Mesenchymal stem cell (in vitro differentiated cells and primary cell): ENCODE measurements at regions not wholly inside any gene's neighbourhood (a gene's known extent, or its start where the extent isn't known, plus 50 kb on each side); places are given as distances from the start of the nearest gene placed in this dataset.

Experiments
- DNase-seq: peaks from one replicate; pipeline ENCODE4 v3.0.0-alpha.2; 2013
- H2AFZ ChIP-seq: one replicate; pipeline ENCODE4 v1.6.1; 2013; ENCODE audit warnings: low read depth, mild to moderate bottlenecking, control low read depth, inconsistent platforms, low read length, moderate library complexity
- H2AK5ac ChIP-seq: 2 replicates; pipeline ENCODE4 v1.6.1; 2013; ENCODE audit warnings: low read length, moderate library complexity, mild to moderate bottlenecking, inconsistent platforms; ENCODE audit not compliant: severe bottlenecking
- H2BK120ac ChIP-seq: one replicate; pipeline ENCODE4 v1.6.1; 2013; ENCODE audit warnings: low read depth, mild to moderate bottlenecking, inconsistent platforms, low read length, moderate library complexity
- H2BK12ac ChIP-seq, 2 experiments: one replicate each; pipeline ENCODE4 v1.6.1; 2013; ENCODE audit warnings: inconsistent platforms in 2 of 2, low read length in 2 of 2, mild to moderate bottlenecking in 2 of 2, moderate library complexity in 2 of 2, control low read depth in 1 of 2
- H2BK15ac ChIP-seq: one replicate; pipeline ENCODE4 v1.6.1; 2013; ENCODE audit warnings: mild to moderate bottlenecking, low read depth, inconsistent platforms; ENCODE audit not compliant: poor library complexity, severe bottlenecking
- H2BK5ac ChIP-seq: 2 replicates; pipeline ENCODE4 v1.6.1; 2013; ENCODE audit warnings: low read depth, mild to moderate bottlenecking, low read length, control low read depth, inconsistent platforms; ENCODE audit not compliant: poor library complexity, severe bottlenecking
- H3K14ac ChIP-seq, 2 experiments: one replicate each; pipeline ENCODE4 v1.6.1; 2013; ENCODE audit warnings: inconsistent platforms in 2 of 2, low read length in 2 of 2, control low read depth in 1 of 2, mild to moderate bottlenecking in 1 of 2, moderate library complexity in 1 of 2
- H3K18ac ChIP-seq, 2 experiments: one replicate each; pipeline ENCODE4 v1.6.1; 2013; ENCODE audit warnings: inconsistent platforms in 2 of 2, low read length in 2 of 2, control low read depth in 1 of 2, low read depth in 1 of 2, mild to moderate bottlenecking in 1 of 2
- H3K23ac ChIP-seq, 2 experiments: one replicate each; pipeline ENCODE4 v1.6.1; 2013; ENCODE audit warnings: inconsistent platforms in 2 of 2, low read length in 2 of 2, mild to moderate bottlenecking in 2 of 2, moderate library complexity in 2 of 2, control low read depth in 1 of 2
- H3K27ac ChIP-seq: 2 replicates; pipeline ENCODE4 v1.5.1; 2013; ENCODE audit warnings: mild to moderate bottlenecking, moderate library complexity, low read length, control low read depth, inconsistent platforms; ENCODE audit not compliant: poor library complexity, severe bottlenecking
- H3K27me3 ChIP-seq, 2 experiments: 2 replicates each; pipeline versions ENCODE4 v1.6.1 to v1.7.0; 2013; ENCODE audit warnings: low read length in 2 of 2, mild to moderate bottlenecking in 2 of 2, moderate library complexity in 2 of 2, control low read depth in 1 of 2, inconsistent platforms in 1 of 2; ENCODE audit not compliant: control insufficient read depth in 1 of 2, insufficient read depth in 1 of 2
- H3K36me3 ChIP-seq, 2 experiments: 2 replicates each; pipeline versions ENCODE4 v1.6.1 to v1.7.0; 2013; ENCODE audit warnings: low read length in 2 of 2, control low read depth in 1 of 2, inconsistent platforms in 1 of 2, low read depth in 1 of 2, mild to moderate bottlenecking in 1 of 2; ENCODE audit not compliant: insufficient read depth in 2 of 2, control insufficient read depth in 1 of 2
- H3K4ac ChIP-seq, 2 experiments: one replicate each; pipeline ENCODE4 v1.6.1; 2013; ENCODE audit warnings: inconsistent platforms in 2 of 2, low read length in 2 of 2, mild to moderate bottlenecking in 2 of 2, moderate library complexity in 2 of 2, control low read depth in 1 of 2, low read depth in 1 of 2
- H3K4me1 ChIP-seq: 2 replicates; pipeline ENCODE4 v1.6.1; 2013; ENCODE audit warnings: low read depth, low read length, control low read depth; ENCODE audit not compliant: control insufficient read depth, insufficient read depth
- H3K4me2 ChIP-seq: 2 replicates; pipeline ENCODE4 v1.6.1; 2013; ENCODE audit warnings: low read length, mild to moderate bottlenecking, inconsistent platforms; ENCODE audit not compliant: poor library complexity, severe bottlenecking
- H3K4me3 ChIP-seq, 2 experiments: 2 replicates each; pipeline versions ENCODE4 v1.5.1 to v1.7.0; 2013; ENCODE audit warnings: low read length in 2 of 2, mild to moderate bottlenecking in 2 of 2, control low read depth in 1 of 2, low read depth in 1 of 2; ENCODE audit not compliant: insufficient read depth in 1 of 2
- H3K79me1 ChIP-seq: replicated peaks from 2 replicates; pipeline ENCODE4 v1.6.1; 2013; ENCODE audit warnings: mild to moderate bottlenecking, control low read depth, low read length, inconsistent platforms; ENCODE audit not compliant: poor library complexity, severe bottlenecking
- H3K9ac ChIP-seq: 2 replicates; pipeline ENCODE4 v1.7.0; 2013; ENCODE audit warnings: mild to moderate bottlenecking, low read length, moderate library complexity
- H3K9me3 ChIP-seq: 2 replicates; pipeline ENCODE4 v1.7.0; 2013; ENCODE audit warnings: mild to moderate bottlenecking, low read length; ENCODE audit not compliant: control insufficient read depth
- H4K8ac ChIP-seq: one replicate; pipeline ENCODE4 v1.6.1; 2013; ENCODE audit warnings: inconsistent platforms, mild to moderate bottlenecking, low read length, moderate library complexity
- H4K91ac ChIP-seq: one replicate; pipeline ENCODE4 v1.6.1; 2013; ENCODE audit warnings: mild to moderate bottlenecking, low read length, inconsistent platforms
- WGBS: methylation state at CpG from one replicate; pipeline ENCODE4 v1.1.7; 2013; ENCODE audit warnings: mixed read lengths; 5-methylcytosine and 5-hydroxymethylcytosine counted together

- H3K9me3 ChIP-seq: no peaks in the 10 kb centered on the region
- no peak overlapping the region for H4K91ac ChIP-seq
- no peak overlapping the region for H3K4me2 ChIP-seq
- peaks cover 2% of the 10 kb centered on the region for H3K4me1 ChIP-seq
- no peak overlapping the region for H3K18ac ChIP-seq
- H3K27me3 ChIP-seq: no peaks in the 10 kb centered on the region
- no peak overlapping the region for H2BK120ac ChIP-seq
- peaks cover 3% of the 10 kb centered on the region for H3K79me1 ChIP-seq
- H2BK15ac ChIP-seq: no peak overlapping the region
- no peak overlapping the region for H3K14ac ChIP-seq
- no peak overlapping the region for H2BK12ac ChIP-seq
- H3K4ac ChIP-seq: no peak overlapping the region
- WGBS: 100% methylated on average over 1 of the region's 1 CpG
- H2AFZ ChIP-seq: no peak overlapping the region
- no peaks in the 10 kb centered on the region for H3K36me3 ChIP-seq
- no peak overlapping the region for H4K8ac ChIP-seq
- no peak overlapping the region for H3K4me3 ChIP-seq
- no peak overlapping the region for H3K27ac ChIP-seq
- no peak overlapping the region for H2AK5ac ChIP-seq
- DNase-seq: no peak
- H2BK5ac ChIP-seq: no peak overlapping the region
- H3K23ac ChIP-seq: no peak overlapping the region
- H3K9ac ChIP-seq: no peak overlapping the region
These were observed 98.7 kb upstream of the SLC4A4 start for GRCh38 chr4:71240094-71240493.

- no peak overlapping the region for H3K4ac ChIP-seq
- peak; percentile 63 for DNase-seq
These were observed 97.1 kb upstream of the SLC4A4 start for GRCh38 chr4:71241501-71242288.

GRCh38 chr4:71243091-71243833 is 95.6 kb upstream of the SLC4A4 start:
- no peak overlapping the region for H3K4me3 ChIP-seq
- WGBS: 100% methylated on average over 2 of the region's 3 CpGs
- H2BK120ac ChIP-seq: no peak overlapping the region
- H3K4me1 ChIP-seq: no peaks in the 10 kb centered on the region
- no peak overlapping the region for H4K91ac ChIP-seq
- no peak overlapping the region for H2AFZ ChIP-seq
- no peak overlapping the region for H3K14ac ChIP-seq
- H3K23ac ChIP-seq: no peak overlapping the region
- no peak overlapping the region for H3K18ac ChIP-seq
- no peak overlapping the region for H3K27ac ChIP-seq
- no peak overlapping the region for H2BK5ac ChIP-seq
- no peak overlapping the region for H3K4ac ChIP-seq
- H3K9ac ChIP-seq: no peak overlapping the region
- H2BK12ac ChIP-seq: no peak overlapping the region
- no peak overlapping the region for H3K4me2 ChIP-seq
- H2AK5ac ChIP-seq: no peak overlapping the region
- H2BK15ac ChIP-seq: no peak overlapping the region
- no peaks in the 10 kb centered on the region for H3K27me3 ChIP-seq
- no peak overlapping the region for H4K8ac ChIP-seq
- no peaks in the 10 kb centered on the region for H3K79me1 ChIP-seq
- DNase-seq: no peak
- H3K9me3 ChIP-seq: no peaks in the 10 kb centered on the region
- no peaks in the 10 kb centered on the region for H3K36me3 ChIP-seq

More at GRCh38 chr4:71241501-71242288, 97.1 kb upstream of the SLC4A4 start:
- no peak overlapping the region for H3K23ac ChIP-seq
- no peaks in the 10 kb centered on the region for H3K36me3 ChIP-seq
- no peak overlapping the region for H2BK5ac ChIP-seq
- no peak overlapping the region for H4K91ac ChIP-seq
- H2AK5ac ChIP-seq: no peak overlapping the region
- H2BK15ac ChIP-seq: no peak overlapping the region
- H3K4me1 ChIP-seq: peaks cover 2% of the 10 kb centered on the region
- H3K79me1 ChIP-seq: no peaks in the 10 kb centered on the region
- H2BK12ac ChIP-seq: no peak overlapping the region
- H3K14ac ChIP-seq: no peak overlapping the region
- H3K18ac ChIP-seq: no peak overlapping the region
- no peak overlapping the region for H2BK120ac ChIP-seq
- H3K4me3 ChIP-seq: no peak overlapping the region
- no peak overlapping the region for H3K9ac ChIP-seq
- no peak overlapping the region for H3K4me2 ChIP-seq
- no peak overlapping the region for H3K27ac ChIP-seq
- no peaks in the 10 kb centered on the region for H3K9me3 ChIP-seq
- no peak overlapping the region for H4K8ac ChIP-seq
- H3K27me3 ChIP-seq: no peaks in the 10 kb centered on the region
- H2AFZ ChIP-seq: no peak overlapping the region
- WGBS: 88% methylated on average over 5 of the region's 8 CpGs

GRCh38 chr4:71247706-71248105 is 91.1 kb upstream of the SLC4A4 start:
- no peaks in the 10 kb centered on the region for H3K9me3 ChIP-seq
- 98% methylated on average over 5 of the region's 5 CpGs for whole genome bisulfite sequencing
- no peak overlapping the region for H3K9ac ChIP-seq
- no peak overlapping the region for H4K8ac ChIP-seq
- H3K4me3 ChIP-seq: no peak overlapping the region
- no peak overlapping the region for H3K27ac ChIP-seq
- no peaks in the 10 kb centered on the region for H3K4me1 ChIP-seq
- H3K14ac ChIP-seq: no peak overlapping the region
- no peak for DNase-seq
- H2BK5ac ChIP-seq: no peak overlapping the region
- H3K18ac ChIP-seq: no peak overlapping the region
- H2BK12ac ChIP-seq: no peak overlapping the region
- H4K91ac ChIP-seq: no peak overlapping the region
- no peak overlapping the region for H2BK15ac ChIP-seq
- H2AK5ac ChIP-seq: no peak overlapping the region
- H3K36me3 ChIP-seq: no peaks in the 10 kb centered on the region
- H2AFZ ChIP-seq: no peak overlapping the region
- H3K27me3 ChIP-seq: no peaks in the 10 kb centered on the region
- no peaks in the 10 kb centered on the region for H3K79me1 ChIP-seq
- H3K23ac ChIP-seq: no peak overlapping the region
- H3K4me2 ChIP-seq: no peak overlapping the region
- no peak overlapping the region for H3K4ac ChIP-seq
- no peak overlapping the region for H2BK120ac ChIP-seq
